ENCODE measurements at regions not wholly inside any gene's neighbourhood (a gene's known extent, or its start where the extent isn't known, plus 50 kb on each side); places are given as distances from the start of the nearest gene placed in this dataset.

DNA sequence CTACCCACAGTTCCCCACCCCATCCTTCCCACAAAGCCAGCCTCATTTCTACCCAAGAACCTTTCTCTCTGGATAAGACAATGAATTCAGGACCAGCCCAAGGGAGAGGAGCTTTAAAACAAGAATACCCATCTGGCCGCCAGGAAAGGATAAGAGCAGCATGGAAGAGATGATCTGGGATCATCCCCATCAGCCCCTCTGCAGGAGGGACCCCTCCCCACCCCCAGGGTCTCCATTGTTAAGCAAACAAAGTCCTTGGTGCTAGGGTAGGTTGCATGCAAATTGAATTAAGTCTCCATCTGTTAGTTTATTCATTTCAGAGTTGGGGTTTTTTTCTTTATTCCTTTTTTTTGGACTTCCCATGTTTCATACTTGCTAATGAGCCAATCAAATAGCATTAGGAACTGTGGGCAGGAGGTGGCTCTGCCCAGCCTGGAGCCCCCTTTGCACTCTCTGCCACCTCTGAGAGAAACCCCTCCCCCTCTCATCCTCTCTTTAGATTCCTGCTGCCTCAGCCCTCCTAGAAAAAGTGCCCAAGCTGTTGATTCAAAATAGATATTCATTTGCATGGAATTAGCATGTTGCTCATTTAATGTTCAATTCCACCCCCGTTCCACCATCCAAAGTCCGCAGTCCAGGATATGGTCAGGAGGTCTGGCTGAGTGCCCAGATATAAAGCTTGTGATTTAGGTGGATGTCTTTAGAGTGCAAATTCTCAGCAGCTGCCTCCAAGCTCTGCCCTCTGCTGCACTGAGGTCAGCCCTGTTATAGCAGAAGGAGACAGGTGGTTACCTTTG is 138.5 kb upstream of the NCAM1 start:
- no peak for DNase-seq (ENCODE audit: low spot score)

- no peak for DNase-seq (ENCODE audit: low spot score)
These were observed 135.2 kb upstream of the NCAM1 start for GRCh38 chr11:112826026-112826425.

DNA sequence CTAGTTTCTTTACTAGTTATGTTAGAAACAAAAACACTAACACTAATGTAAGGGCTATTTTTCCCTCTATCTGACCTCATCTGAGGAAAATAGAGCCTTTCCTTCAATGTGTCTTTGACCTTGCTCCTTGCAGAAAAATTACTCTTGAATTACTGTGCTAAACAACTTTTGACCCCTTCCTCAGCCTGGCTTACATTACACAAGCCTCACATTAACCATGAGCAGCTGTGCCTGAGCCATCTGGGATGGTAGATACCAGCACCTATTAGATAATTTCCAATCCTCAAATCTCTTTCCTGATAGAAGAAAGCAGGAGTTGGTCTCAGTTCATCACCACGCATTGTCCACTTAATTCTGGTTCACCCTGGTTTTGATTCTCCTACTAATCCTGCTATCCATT is 134.4 kb upstream of the NCAM1 start:
- no peak for DNase-seq (ENCODE audit: low spot score)

GRCh38 chr11:112828421-112828820 is 132.8 kb upstream of the NCAM1 start:
- no peak for DNase-seq (ENCODE audit: low spot score)

GRCh38 chr11:112829971-112830654 is 131.1 kb upstream of the NCAM1 start:
- DNase-seq (ENCODE audit: low spot score): no peak

DNA sequence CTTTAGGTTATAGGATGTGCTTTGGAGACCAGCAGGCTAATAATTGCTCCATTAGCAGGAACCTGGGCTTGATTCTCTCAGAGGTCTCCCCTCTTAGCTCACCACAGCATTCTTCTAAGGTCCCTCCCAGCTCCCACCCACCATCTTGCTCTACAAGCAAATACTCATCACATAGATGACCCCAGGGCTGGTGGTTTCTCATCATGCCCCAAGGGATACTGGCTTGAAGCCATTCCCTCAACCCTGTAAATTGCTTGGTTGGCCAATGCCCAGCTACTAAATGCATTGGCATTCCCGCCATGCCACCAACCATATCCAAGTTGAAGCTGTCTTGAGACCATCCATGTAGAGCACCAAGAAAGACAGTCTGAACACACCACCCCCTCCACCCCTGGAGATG is 130.2 kb upstream of the NCAM1 start:
- no peak for DNase-seq (ENCODE audit: low spot score)

DNA sequence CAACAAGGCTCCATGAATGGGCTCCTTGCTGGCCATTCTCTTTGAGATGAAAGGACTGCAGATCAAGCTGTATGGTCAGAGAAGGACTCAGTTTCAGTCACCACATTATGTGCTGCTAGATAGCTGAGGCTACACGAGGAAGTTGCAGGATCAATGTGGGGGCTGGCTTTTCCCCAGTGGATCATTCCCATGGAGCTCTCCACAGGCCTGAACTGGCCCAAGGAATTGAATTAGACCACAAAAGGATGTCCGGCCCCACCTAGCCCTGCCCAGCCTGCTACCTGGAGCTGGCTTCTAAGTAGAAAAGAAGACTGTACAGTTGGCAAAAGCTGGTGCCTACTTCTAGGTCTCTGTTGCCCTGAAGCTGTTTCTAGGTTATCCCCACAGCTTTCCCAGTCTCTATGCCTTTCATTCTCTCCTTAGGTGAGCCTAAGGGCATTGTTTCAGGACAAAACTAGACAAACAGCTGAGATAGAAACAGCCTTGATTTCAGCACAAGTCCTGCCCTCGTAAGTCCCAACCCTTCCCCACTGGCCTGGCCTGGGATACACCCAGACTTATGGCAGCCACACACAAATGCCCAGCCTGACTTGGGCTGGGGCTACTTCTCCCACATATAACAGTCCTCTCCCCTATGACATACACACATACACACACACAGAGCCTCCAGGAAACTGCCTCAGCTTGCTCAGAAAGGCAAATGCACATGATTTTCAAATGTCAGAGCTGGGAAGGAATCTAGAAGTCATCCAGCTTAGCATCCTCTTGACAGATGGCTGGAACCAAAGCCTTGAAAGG is 129.1 kb upstream of the NCAM1 start:
- DNase-seq (ENCODE audit: low spot score): no peak

DNA sequence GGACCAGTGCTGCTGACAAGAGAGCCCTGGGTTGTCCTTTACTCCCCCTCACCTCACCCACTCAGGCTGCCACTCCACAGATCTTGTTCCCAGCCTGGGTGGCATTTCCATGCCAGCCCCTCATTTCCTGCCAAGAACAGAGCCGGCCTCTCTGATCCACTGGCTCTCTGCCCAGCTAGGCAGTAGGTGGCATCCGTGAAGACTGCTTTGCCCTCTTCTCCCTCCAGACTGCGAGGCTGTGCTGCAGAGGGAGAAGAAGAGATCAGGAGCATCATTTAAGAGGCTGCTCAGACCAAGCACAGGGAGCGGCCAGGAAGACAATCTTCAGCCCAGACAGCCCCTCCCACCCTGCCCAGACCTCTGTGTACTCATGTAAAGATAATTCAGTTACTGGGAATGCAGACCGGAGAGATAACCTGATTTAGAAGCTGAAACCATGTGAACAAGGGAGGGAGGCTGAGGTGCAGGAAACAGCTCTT is 126.9 kb upstream of the NCAM1 start:
- DNase-seq (ENCODE audit: low spot score): no peak

DNA sequence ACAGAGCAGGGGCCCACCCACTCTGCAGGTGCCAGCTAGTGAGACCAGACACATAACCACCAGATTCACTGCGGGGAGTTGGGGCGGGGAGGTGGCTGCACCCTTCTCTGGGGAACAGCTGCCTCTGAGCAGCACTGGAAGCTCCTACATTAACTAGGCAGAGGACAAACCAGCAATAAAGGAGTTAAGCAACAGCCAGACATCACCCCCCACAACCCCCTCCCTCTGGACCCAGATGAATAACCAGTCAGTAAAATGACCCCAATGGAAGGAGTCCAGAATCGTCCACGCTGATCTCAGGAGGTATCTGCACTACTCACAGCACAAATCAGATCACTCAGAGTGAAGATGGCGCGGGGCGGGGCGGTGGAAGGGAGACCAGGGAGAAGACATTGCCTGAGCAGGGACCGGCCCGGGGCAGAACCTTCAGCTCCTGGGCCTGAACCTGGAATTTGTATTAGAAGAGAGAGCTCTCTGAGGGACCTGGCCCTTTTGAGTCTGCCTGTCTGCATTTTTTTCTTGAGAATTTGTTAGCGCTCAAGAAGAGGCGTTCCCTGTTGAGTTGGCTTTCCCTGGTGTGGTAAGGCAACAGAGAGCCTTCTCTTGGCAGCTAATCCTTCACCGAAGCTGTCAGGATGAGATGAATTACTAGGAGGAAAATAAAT is 125.5 kb upstream of the NCAM1 start:
- no peak for DNase-seq (ENCODE audit: low spot score)

DNA sequence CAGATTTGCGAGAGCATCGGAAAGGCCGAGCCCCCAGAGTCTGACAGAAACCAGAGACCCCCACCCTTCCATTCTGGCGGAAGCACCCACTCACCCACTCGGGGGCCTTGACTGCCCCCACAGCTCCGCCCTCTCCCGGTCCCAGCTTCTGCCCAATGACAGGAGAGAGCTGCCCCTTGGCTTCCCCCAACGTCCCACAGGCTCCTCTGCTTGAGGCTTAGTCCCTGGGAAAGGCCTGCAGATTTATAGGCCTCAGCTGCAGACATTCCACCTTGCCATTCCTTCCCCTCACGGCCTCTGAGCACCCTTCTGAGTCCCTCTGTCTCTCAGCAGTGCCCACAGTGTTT is 125.0 kb upstream of the NCAM1 start:
- DNase-seq (ENCODE audit: low spot score): no peak

GRCh38 chr11:112837162-112837826 is 123.9 kb upstream of the NCAM1 start:
- DNase-seq (ENCODE audit: low spot score): no peak

DNA sequence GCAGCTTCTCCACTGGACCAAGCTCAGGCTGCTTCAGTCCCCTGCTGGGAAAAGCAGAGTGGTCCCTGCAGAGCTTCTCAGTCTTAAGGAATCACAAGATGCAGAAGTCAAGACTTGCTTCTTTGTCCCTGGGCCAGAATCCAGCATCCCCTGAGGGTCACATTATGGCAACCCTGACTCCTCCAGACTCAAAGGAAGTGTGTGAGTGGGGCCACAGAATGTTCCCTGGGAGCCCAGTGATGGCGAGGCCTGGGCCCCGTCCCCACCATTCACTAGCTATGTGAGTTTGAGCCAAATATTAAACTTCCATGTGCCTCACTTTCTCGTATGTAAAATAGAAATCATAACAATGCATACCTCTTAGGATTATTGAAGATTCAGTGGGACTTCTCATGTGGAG is 122.2 kb upstream of the NCAM1 start:
- DNase-seq (ENCODE audit: low spot score): no peak

DNA sequence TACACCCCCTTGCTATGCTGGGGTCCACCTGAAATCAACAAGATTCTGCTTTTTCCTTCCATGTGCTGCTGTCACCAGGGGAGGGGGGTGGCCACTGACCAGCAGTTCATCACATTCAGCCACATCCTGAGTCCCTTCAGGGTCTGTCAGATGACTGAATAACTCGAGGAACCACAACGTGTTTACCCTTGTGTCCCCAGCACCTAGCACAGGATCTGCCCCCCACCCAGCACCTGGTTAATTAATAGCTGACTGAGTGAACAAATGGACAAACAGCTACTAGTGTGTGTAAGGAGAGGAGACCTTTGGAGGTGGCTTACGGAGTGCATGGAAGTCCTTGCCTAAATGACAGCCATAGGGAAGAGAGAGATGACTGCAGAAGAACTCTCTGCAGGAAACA is 119.5 kb upstream of the NCAM1 start:
- no peak for DNase-seq (ENCODE audit: low spot score)

DNA sequence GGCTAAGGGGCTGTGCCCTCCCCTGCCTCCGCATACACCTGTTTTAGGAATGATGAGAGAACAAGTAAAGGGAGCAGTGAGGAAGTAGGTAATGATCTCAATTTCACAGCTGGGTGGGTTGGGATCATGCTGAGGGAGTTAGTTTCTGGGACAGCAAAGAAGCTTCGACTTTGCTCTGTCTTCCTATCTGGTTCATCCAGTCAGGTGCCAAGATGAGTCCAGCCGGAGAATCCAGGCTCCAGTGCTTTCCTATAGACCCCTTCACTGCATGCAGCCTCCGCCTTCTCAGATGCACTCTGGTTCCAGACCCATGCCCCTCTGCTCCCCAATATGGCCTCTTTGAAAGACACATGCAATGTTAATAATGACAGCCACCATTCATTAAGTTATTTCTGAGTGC is 119.1 kb upstream of the NCAM1 start:
- DNase-seq (ENCODE audit: low spot score): no peak

DNA sequence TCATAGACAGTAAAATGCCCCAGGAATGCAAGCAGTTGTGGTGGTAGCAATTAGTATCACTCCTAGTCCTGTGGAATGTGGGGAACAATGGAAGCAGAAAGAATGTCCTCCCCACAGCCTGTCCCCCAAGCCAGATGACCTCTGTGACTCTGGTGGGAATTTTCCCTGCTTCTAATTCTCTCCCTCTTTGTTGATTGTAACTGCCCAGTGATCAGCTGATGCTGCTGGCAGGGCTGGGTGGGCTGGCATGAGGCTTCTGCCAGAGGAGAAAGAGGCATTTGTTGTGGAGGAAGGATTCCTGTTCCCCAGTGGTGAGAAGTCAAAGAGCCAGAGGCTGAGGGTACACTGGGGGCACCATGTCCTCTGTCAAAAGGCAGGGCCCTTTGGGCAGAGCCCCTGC is 116.7 kb upstream of the NCAM1 start:
- no peak for DNase-seq (ENCODE audit: low spot score)

GRCh38 chr11:112847568-112847967 is 113.7 kb upstream of the NCAM1 start:
- DNase-seq (ENCODE audit: low spot score): no peak

- no peak for DNase-seq (ENCODE audit: low spot score)
These were observed 108.9 kb upstream of the NCAM1 start for GRCh38 chr11:112852143-112852866.

GRCh38 chr11:112856133-112856532 is 105.1 kb upstream of the NCAM1 start:
- no peak for DNase-seq (ENCODE audit: low spot score)

- no peak for DNase-seq (ENCODE audit: low spot score)
These were observed 104.6 kb upstream of the NCAM1 start for GRCh38 chr11:112856591-112856990.

DNA sequence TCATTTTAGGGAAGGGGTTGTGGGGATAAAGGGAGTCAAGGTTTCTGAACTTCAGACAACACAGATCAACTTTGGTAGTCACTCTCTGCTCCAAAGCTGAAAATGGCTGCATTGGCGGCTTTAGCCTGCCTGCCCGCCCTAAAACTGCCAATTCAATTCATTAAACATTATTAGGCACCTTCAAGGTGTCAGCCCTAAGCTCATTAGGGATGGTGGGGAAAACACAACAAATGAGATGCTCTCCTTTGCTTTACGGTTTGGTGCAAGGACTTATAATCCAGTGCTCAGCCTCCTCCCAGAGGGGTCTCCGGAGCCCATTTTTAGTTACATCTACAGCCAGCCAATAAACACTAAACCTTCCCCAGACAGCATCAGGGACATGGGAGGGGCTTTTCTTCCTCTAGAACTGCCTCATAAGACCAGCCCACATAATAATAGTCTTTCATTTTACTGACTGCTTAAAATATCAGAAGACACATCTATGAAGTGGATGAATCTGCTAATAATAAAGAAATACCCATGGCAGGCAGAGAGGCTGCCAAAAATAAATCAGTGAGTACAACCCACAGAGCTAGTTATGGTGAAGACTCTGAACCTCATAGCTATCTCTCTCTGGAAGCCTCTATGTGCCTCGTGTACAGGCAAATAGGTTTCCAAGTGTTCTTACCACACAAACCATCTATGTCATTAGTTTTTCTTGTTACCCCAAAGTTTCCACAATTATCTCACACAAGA is 102.8 kb upstream of the NCAM1 start:
- DNase-seq (ENCODE audit: low spot score): no peak

Measured in hematopoietic multipotent progenitor cell treated with erythropoietin and hydrocortisone succinate and interleukin-3 and kit ligand, for 17 days (in vitro differentiated cells).